DOHH2 (cell line): ENCODE measurements at regions not wholly inside any gene's neighbourhood (a gene's known extent, or its start where the extent isn't known, plus 50 kb on each side); places are given as distances from the start of the nearest gene placed in this dataset.

Experiments used
- H3F3A ChIP-seq: fragments of 200-600 bp; sonication (generic), shearing (Covaris generic); 2 replicates; pipeline ENCODE4 v1.6.0; 2016; ENCODE audit warnings: antibody characterized with exemption, mild to moderate bottlenecking; ENCODE audit not compliant: control insufficient read depth, insufficient read depth
- H3K27ac ChIP-seq: fragments of 200-600 bp; sonication (generic); 2 replicates; pipeline ENCODE4 v1.5.1; 2014; ENCODE audit warnings: low read depth, mild to moderate bottlenecking, low read length, moderate library complexity
- H3K27me3 ChIP-seq: fragments of 200-600 bp; sonication (generic); 2 replicates; pipeline ENCODE4 v1.6.1; 2014; ENCODE audit warnings: mild to moderate bottlenecking, low read length, mixed read lengths; ENCODE audit not compliant: control insufficient read depth
- H3K36me3 ChIP-seq: fragments of 200-600 bp; sonication (generic); 2 replicates; pipeline ENCODE4 v1.6.1; 2014; ENCODE audit warnings: mild to moderate bottlenecking, low read length, moderate library complexity, mixed read lengths; ENCODE audit not compliant: control insufficient read depth
- H3K4me1 ChIP-seq: fragments of 200-600 bp; sonication (generic); 2 replicates; pipeline ENCODE4 v1.6.1; 2014; ENCODE audit warnings: mild to moderate bottlenecking, low read length, mixed read lengths; ENCODE audit not compliant: control insufficient read depth
- H3K4me2 ChIP-seq: fragments of 200-600 bp; sonication (generic); 2 replicates; pipeline ENCODE4 v1.6.0; 2014; ENCODE audit warnings: mild to moderate bottlenecking, low read length, moderate library complexity
- H3K4me3 ChIP-seq: fragments of 200-600 bp; sonication (generic); 2 replicates; pipeline ENCODE4 v1.5.1; 2014; ENCODE audit warnings: mild to moderate bottlenecking, low read length, mixed read lengths
- H3K79me2 ChIP-seq: fragments of 200-600 bp; sonication (generic); 2 replicates; pipeline ENCODE4 v1.6.1; 2014; ENCODE audit warnings: mild to moderate bottlenecking, low read length, mixed read lengths; ENCODE audit not compliant: control insufficient read depth
- H3K9me2 ChIP-seq: fragments of 200-600 bp; sonication (generic); replicated peaks from 2 replicates; pipeline ENCODE4 v1.6.1; 2014; ENCODE audit warnings: mild to moderate bottlenecking, low read length, mixed read lengths; ENCODE audit not compliant: control insufficient read depth
- H3K9me3 ChIP-seq: fragments of 200-600 bp; sonication (generic); 2 replicates; pipeline ENCODE4 v1.6.1; 2014; ENCODE audit warnings: antibody characterized with exemption, low read length, mixed read lengths; ENCODE audit not compliant: control insufficient read depth, insufficient read depth
- H4K20me1 ChIP-seq: fragments of 200-600 bp; sonication (generic); 2 replicates; pipeline ENCODE4 v1.6.0; 2014; ENCODE audit warnings: low read depth, mild to moderate bottlenecking, antibody characterized with exemption, low read length, moderate library complexity; ENCODE audit not compliant: control insufficient read depth, insufficient read depth
- EZH2phosphoT487 ChIP-seq: fragments of 200-600 bp; sonication (generic); IDR thresholded peaks from 2 replicates; pipeline ENCODE4 v1.6.1; 2017; ENCODE audit warnings: borderline replicate concordance, mild to moderate bottlenecking, antibody characterized with exemption, low read length, moderate library complexity, mixed read lengths
- TF ChIP-seq, protein P1 (sequence below): fragments of 200-600 bp; sonication (generic); IDR thresholded peaks from one replicate; pipeline ENCODE4 v1.5.1; 2014; ENCODE audit warnings: antibody characterized with exemption, mild to moderate bottlenecking, low read depth, low read length; ENCODE audit not compliant: poor library complexity, severe bottlenecking

DNA sequence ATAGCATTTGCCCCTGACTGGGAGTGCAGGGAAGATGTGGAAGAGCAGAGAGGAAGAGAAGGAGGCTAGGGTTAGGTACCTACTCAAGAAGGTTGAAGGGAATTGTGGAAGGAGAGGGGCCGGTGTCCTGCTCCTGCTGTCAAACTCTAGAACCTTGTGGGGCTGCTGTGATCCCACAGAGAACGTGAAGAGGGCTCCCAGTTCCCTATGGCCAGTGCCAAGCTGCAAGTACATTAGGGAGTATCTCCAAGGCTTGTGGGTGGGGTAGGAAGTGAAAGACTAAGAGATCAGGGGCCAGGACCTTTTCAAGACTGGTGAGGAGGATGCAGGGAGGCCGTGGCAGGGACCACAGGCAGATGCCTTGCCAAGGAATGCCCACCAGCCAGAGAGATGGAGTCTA is 263.4 kb downstream of the CDH26 start:
- no peak overlapping the region for H3K27ac ChIP-seq
- H3K4me2 ChIP-seq = no peak overlapping the region
- H3K9me3 ChIP-seq = no peaks in the 10 kb centered on the region
- no peaks in the 10 kb centered on the region for H3F3A ChIP-seq
- no peak for TF ChIP-seq EZH2phosphoT487
- TF ChIP-seq, protein P1, sequence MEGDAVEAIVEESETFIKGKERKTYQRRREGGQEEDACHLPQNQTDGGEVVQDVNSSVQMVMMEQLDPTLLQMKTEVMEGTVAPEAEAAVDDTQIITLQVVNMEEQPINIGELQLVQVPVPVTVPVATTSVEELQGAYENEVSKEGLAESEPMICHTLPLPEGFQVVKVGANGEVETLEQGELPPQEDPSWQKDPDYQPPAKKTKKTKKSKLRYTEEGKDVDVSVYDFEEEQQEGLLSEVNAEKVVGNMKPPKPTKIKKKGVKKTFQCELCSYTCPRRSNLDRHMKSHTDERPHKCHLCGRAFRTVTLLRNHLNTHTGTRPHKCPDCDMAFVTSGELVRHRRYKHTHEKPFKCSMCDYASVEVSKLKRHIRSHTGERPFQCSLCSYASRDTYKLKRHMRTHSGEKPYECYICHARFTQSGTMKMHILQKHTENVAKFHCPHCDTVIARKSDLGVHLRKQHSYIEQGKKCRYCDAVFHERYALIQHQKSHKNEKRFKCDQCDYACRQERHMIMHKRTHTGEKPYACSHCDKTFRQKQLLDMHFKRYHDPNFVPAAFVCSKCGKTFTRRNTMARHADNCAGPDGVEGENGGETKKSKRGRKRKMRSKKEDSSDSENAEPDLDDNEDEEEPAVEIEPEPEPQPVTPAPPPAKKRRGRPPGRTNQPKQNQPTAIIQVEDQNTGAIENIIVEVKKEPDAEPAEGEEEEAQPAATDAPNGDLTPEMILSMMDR = no peak
- no peak overlapping the region for H3K4me3 ChIP-seq
- H3K9me2 ChIP-seq = no peaks in the 10 kb centered on the region
- H3K79me2 ChIP-seq = no peaks in the 10 kb centered on the region
- H3K4me1 ChIP-seq = no peaks in the 10 kb centered on the region
- H4K20me1 ChIP-seq = no peaks in the 10 kb centered on the region
- no peaks in the 10 kb centered on the region for H3K27me3 ChIP-seq
- no peaks in the 10 kb centered on the region for H3K36me3 ChIP-seq

DNA sequence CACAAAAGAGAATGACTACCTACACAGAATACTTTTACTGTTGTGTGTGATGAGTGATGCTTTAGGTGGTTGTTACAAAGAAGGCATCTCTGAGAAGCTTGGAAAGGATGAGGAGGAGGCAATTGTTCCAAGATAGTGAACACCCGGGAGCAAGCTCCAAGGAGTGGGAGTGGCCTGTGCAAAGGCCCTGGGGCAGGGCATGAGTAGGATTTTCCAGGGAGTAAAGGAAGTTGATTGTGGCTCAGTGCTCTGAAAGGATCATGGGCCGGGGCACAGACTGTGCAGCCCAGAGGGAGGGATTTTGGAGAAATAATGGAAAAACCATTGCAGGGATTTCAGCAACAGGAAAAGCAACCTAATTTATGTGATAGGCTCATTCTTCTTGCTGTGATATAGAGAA is 264.3 kb downstream of the CDH26 start:
- Histone ChIP-seq H3K9me2 (no peaks in the 10 kb centered on the region), H3F3A (no peaks in the 10 kb centered on the region), H3K4me1 (no peaks in the 10 kb centered on the region), H3K4me3 (no peak overlapping the region), H4K20me1 (no peaks in the 10 kb centered on the region), H3K27ac (no peak overlapping the region), H3K4me2 (no peak overlapping the region), H3K36me3 (no peaks in the 10 kb centered on the region), H3K9me3 (no peaks in the 10 kb centered on the region), H3K27me3 (no peaks in the 10 kb centered on the region), H3K79me2 (no peaks in the 10 kb centered on the region)
- TF ChIP-seq, protein P1 = no peak
- no peak for TF ChIP-seq EZH2phosphoT487

DNA sequence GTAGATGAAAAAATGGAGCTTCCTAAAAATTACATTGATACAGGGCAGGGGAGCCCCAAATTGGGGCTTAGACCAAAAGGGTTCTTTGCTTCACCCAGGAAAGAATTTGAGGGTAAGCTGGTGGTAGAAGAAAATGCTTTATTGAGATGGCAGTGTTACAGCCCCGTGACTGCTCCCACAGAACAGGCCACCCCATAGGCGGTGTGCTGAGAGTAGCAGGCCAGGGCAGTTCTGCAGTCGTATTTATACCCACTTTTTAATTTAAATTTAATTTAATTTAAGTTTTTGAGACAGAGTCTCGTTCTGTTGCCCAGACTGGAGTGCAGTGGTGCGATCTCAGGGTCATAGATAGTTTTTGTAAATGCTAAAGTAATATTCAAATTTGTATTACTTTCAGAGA is 265.0 kb downstream of the CDH26 start:
- H4K20me1 ChIP-seq = no peaks in the 10 kb centered on the region
- no peak overlapping the region for H3K4me3 ChIP-seq
- H3K27me3 ChIP-seq = no peaks in the 10 kb centered on the region
- no peaks in the 10 kb centered on the region for H3K9me3 ChIP-seq
- H3K9me2 ChIP-seq = no peaks in the 10 kb centered on the region
- no peaks in the 10 kb centered on the region for H3F3A ChIP-seq
- no peaks in the 10 kb centered on the region for H3K79me2 ChIP-seq
- H3K36me3 ChIP-seq = no peaks in the 10 kb centered on the region
- H3K4me1 ChIP-seq = no peaks in the 10 kb centered on the region
- TF ChIP-seq, protein P1 = no peak
- no peak for TF ChIP-seq EZH2phosphoT487
- no peak overlapping the region for H3K27ac ChIP-seq
- H3K4me2 ChIP-seq = no peak overlapping the region

DNA sequence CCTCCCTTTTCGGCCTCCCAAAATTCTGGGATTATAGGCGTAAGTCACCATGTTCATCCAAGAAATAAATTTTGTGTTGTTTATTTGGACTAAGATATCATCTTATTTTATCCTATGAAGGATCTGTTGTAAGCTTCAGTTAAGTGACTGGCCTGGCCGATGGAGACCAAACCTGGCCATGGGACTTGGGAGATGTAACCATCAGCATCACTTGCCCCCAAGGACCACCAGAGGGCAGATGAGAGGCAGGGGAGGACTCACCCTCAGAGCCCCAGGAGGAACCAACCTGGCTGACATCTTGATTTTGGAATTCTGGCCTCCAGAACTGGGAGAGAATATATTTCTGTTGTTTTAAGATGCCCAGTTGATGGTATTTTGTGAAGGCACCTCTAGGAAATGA is 266.7 kb downstream of the CDH26 start:
- H3K4me2 ChIP-seq = no peak overlapping the region
- H3K4me1 ChIP-seq = no peaks in the 10 kb centered on the region
- no peak overlapping the region for H3K4me3 ChIP-seq
- no peak overlapping the region for H3K27ac ChIP-seq
- H3K9me2 ChIP-seq = no peaks in the 10 kb centered on the region
- no peak for TF ChIP-seq EZH2phosphoT487
- TF ChIP-seq, protein P1 = no peak
- H3F3A ChIP-seq = no peaks in the 10 kb centered on the region
- H3K27me3 ChIP-seq = no peaks in the 10 kb centered on the region
- H3K79me2 ChIP-seq = no peaks in the 10 kb centered on the region
- no peaks in the 10 kb centered on the region for H3K36me3 ChIP-seq
- no peaks in the 10 kb centered on the region for H3K9me3 ChIP-seq
- no peaks in the 10 kb centered on the region for H4K20me1 ChIP-seq
